ENCODE measurements at regions not wholly inside any gene's neighbourhood (a gene's known extent, or its start where the extent isn't known, plus 50 kb on each side); places are given as distances from the start of the nearest gene placed in this dataset.

DNA sequence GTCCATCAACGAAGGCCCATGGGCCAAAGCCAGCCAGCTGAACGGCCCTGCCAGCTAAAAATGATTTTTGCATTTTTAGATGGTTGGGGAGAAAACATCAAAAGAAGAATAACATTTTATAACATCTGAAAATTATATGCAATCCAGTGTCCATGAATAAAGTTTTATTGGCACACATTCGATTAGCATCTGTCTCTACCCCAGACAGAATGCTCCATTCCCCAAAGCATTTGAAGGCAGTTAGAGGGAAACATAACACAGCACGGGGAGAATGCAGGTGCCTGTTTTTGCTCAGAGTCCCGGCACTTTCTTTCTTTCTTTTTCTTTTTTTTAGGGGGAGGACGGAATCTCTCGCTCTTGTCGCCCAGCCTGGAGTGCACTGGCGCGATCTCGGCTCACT lies 110.7 kb downstream of the ZNF664 start:
- no peak overlapping the region for H3K27ac ChIP-seq
- in situ Hi-C loops (cut with MboI; ENCODE audit: low sequenced_read_pairs in 4 of 4), result no loop called here
- H3K4me1 ChIP-seq, result no peaks in the 10 kb centered on the region
- no peak for DNase-seq
- intact Hi-C loops (cut with DNase I; ENCODE audit: low total_unique reads), result no loop called here
- H3K27me3 ChIP-seq, result no peaks in the 10 kb centered on the region
- TF ChIP-seq CTCF (IDR thresholded peaks at IDR 0.05 in 4 of 5, conservative IDR thresholded peaks at IDR 0.05 in 1 of 5) (no peak), POLR2A (IDR thresholded peaks at IDR 0.05) (no peak)
- no peaks in the 10 kb centered on the region for H3K36me3 ChIP-seq
- no peak for ATAC-seq
- H3K4me3 ChIP-seq, result no peak overlapping the region
- H3K9me3 ChIP-seq, result no peaks in the 10 kb centered on the region

- no peaks in the 10 kb centered on the region for H3K27me3 ChIP-seq
- DNase-seq, result no peak
- TF ChIP-seq POLR2A (IDR thresholded peaks at IDR 0.05), result no peak
- TF ChIP-seq CTCF (IDR thresholded peaks at IDR 0.05 in 4 of 5, conservative IDR thresholded peaks at IDR 0.05 in 1 of 5), result no peak
- no peak overlapping the region for H3K4me3 ChIP-seq
- H3K36me3 ChIP-seq, result no peaks in the 10 kb centered on the region
- no peaks in the 10 kb centered on the region for H3K4me1 ChIP-seq
- no peak for ATAC-seq
- no peaks in the 10 kb centered on the region for H3K9me3 ChIP-seq
- in situ Hi-C loops (cut with MboI; ENCODE audit: low sequenced_read_pairs in 4 of 4), result no loop called here
- H3K27ac ChIP-seq, result no peak overlapping the region
- intact Hi-C loops (cut with DNase I; ENCODE audit: low total_unique reads), result no loop called here
Observed at GRCh38 chr12:124085419-124086296, 112.6 kb downstream of the ZNF664 start.

GRCh38 chr12:124086299-124086898 lies 113.4 kb downstream of the ZNF664 start:
- intact Hi-C loops (cut with DNase I; ENCODE audit: low total_unique reads), result no loop called here
- in situ Hi-C loops (cut with MboI; ENCODE audit: low sequenced_read_pairs in 4 of 4), result no loop called here
- H3K4me3 ChIP-seq, result no peak overlapping the region
- ATAC-seq (no peak), DNase-seq (no peak)
- TF ChIP-seq POLR2A (IDR thresholded peaks at IDR 0.05) (no peak), CTCF (IDR thresholded peaks at IDR 0.05 in 4 of 5, conservative IDR thresholded peaks at IDR 0.05 in 1 of 5) (no peak)
- no peaks in the 10 kb centered on the region for H3K4me1 ChIP-seq
- no peaks in the 10 kb centered on the region for H3K9me3 ChIP-seq
- no peaks in the 10 kb centered on the region for H3K36me3 ChIP-seq
- no peaks in the 10 kb centered on the region for H3K27me3 ChIP-seq
- no peak overlapping the region for H3K27ac ChIP-seq

DNA sequence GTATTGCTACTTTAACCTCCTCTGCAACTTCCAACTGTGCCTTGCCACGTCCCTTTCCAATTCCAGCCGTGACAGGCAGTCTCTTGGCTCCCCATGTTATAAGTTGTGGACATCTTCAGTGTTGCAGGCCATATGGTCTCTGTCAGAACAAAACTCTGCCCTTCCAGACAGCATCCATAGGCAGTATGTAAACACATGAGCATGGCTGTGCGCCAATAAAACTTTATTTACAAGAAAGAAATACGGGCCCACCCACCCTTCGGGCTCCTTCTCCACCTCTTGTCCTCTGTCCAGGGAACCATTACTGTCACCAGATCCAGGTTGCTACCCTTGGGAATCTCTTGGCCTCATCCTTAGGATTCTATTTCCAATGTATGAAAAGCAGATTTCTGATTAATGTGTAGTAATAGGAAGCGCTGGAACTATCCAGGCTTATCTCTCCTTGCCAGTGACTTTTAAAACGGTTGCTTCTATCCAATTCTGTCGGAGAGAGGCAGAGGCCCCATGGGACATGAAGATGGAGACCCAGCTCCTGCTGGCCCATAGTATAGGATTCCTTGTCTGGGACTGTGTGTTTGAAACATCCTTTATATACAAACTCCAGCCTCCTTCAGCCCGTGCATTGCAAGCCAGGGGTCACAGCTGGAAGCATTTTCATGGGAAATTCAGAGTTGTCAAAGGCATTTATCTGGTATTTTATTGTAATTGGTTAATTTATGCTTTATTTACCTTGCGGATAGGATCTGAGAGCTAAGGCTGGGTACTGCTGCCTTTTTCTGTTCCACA lies 114.4 kb downstream of the ZNF664 start:
- DNase-seq, result no peak
- H3K4me3 ChIP-seq, result no peak overlapping the region
- TF ChIP-seq POLR2A (IDR thresholded peaks at IDR 0.05), result no peak
- TF ChIP-seq CTCF (IDR thresholded peaks at IDR 0.05 in 4 of 5, conservative IDR thresholded peaks at IDR 0.05 in 1 of 5), result no peak
- no peaks in the 10 kb centered on the region for H3K4me1 ChIP-seq
- no peak overlapping the region for H3K27ac ChIP-seq
- intact Hi-C loops (cut with DNase I; ENCODE audit: low total_unique reads) (no loop called here), in situ Hi-C loops (cut with MboI; ENCODE audit: low sequenced_read_pairs in 4 of 4) (no loop called here)
- ATAC-seq, result no peak
- no peaks in the 10 kb centered on the region for H3K27me3 ChIP-seq
- H3K36me3 ChIP-seq, result no peaks in the 10 kb centered on the region
- H3K9me3 ChIP-seq, result no peaks in the 10 kb centered on the region
